ENCODE measurements at regions not wholly inside any gene's neighbourhood (a gene's known extent, or its start where the extent isn't known, plus 50 kb on each side); places are given as distances from the start of the nearest gene placed in this dataset.

- TF ChIP-seq CTCF (IDR thresholded peaks at IDR 0.05) (no peak), POLR2A (IDR thresholded peaks at IDR 0.05) (no peak), EP300 (IDR thresholded peaks at IDR 0.05) (no peak), POLR2AphosphoS5 (IDR thresholded peaks at IDR 0.05) (no peak)
Observed at GRCh38 chr3:72142028-72142427, 357.1 kb upstream of the PROK2 start.
